ENCODE measurements at regions not wholly inside any gene's neighbourhood (a gene's known extent, or its start where the extent isn't known, plus 50 kb on each side); places are given as distances from the start of the nearest gene placed in this dataset.

GRCh38 chr2:4868466-4868865, 823.7 kb upstream of the SOX11 start:
- Mint-ChIP-seq H3K4me1 (peaks cover 4% of the 10 kb centered on the region), H3K27ac (ENCODE audit: unreplicated experiment) (no peak overlapping the region), H3K4me3 (no peak overlapping the region), H3K36me3 (ENCODE audit: low read depth) (no peaks in the 10 kb centered on the region), H3K9me3 (no peaks in the 10 kb centered on the region), H3K27me3 (ENCODE audit: low read depth) (no peaks in the 10 kb centered on the region)
- no peak for TF ChIP-seq CTCF (conservative IDR thresholded peaks at IDR 0.05)
- DNase-seq (ENCODE audit: low read depth, low spot score), result no peak

- TF ChIP-seq CTCF (conservative IDR thresholded peaks at IDR 0.05), result no peak
- Mint-ChIP-seq H3K9me3 (peaks cover 1% of the 10 kb centered on the region), H3K27me3 (ENCODE audit: low read depth) (no peaks in the 10 kb centered on the region), H3K36me3 (ENCODE audit: low read depth) (no peaks in the 10 kb centered on the region), H3K4me3 (no peak overlapping the region), H3K27ac (ENCODE audit: unreplicated experiment) (no peak overlapping the region), H3K4me1 (peaks cover 11% of the 10 kb centered on the region)
- DNase-seq (ENCODE audit: low read depth, low spot score), result no peak
Observed at GRCh38 chr2:4869154-4869553, 823.0 kb upstream of the SOX11 start.

GRCh38 chr2:4873364-4873763, 818.8 kb upstream of the SOX11 start:
- TF ChIP-seq CTCF (conservative IDR thresholded peaks at IDR 0.05), result no peak
- H3K9me3 Mint-ChIP-seq, result peaks cover 3% of the 10 kb centered on the region
- H3K36me3 Mint-ChIP-seq (ENCODE audit: low read depth), result no peaks in the 10 kb centered on the region
- peak overlapping the region; percentile 58 for H3K27ac Mint-ChIP-seq (ENCODE audit: unreplicated experiment)
- H3K4me3 Mint-ChIP-seq, result peak overlapping the region; percentile 6
- no peak for DNase-seq (ENCODE audit: low read depth, low spot score)
- H3K27me3 Mint-ChIP-seq (ENCODE audit: low read depth), result no peaks in the 10 kb centered on the region
- H3K4me1 Mint-ChIP-seq, result peaks cover 18% of the 10 kb centered on the region

- no peaks in the 10 kb centered on the region for H3K27me3 Mint-ChIP-seq (ENCODE audit: low read depth)
- DNase-seq (ENCODE audit: low read depth, low spot score), result no peak
- no peaks in the 10 kb centered on the region for H3K36me3 Mint-ChIP-seq (ENCODE audit: low read depth)
- TF ChIP-seq CTCF (conservative IDR thresholded peaks at IDR 0.05), result no peak
- peaks cover 18% of the 10 kb centered on the region for H3K4me1 Mint-ChIP-seq
- peaks cover 3% of the 10 kb centered on the region for H3K9me3 Mint-ChIP-seq
- peak overlapping the region; percentile 7 for H3K4me3 Mint-ChIP-seq
- peak overlapping the region; percentile 58 for H3K27ac Mint-ChIP-seq (ENCODE audit: unreplicated experiment)
Observed at GRCh38 chr2:4873876-4874593, 818.1 kb upstream of the SOX11 start.

GRCh38 chr2:4882421-4882820, 809.8 kb upstream of the SOX11 start:
- H3K27ac Mint-ChIP-seq (ENCODE audit: unreplicated experiment), result no peak overlapping the region
- H3K27me3 Mint-ChIP-seq (ENCODE audit: low read depth), result no peaks in the 10 kb centered on the region
- H3K4me1 Mint-ChIP-seq, result no peaks in the 10 kb centered on the region
- no peak for TF ChIP-seq CTCF (conservative IDR thresholded peaks at IDR 0.05)
- no peaks in the 10 kb centered on the region for H3K36me3 Mint-ChIP-seq (ENCODE audit: low read depth)
- no peak overlapping the region for H3K4me3 Mint-ChIP-seq
- no peak for DNase-seq (ENCODE audit: low read depth, low spot score)
- H3K9me3 Mint-ChIP-seq, result peaks cover 6% of the 10 kb centered on the region

Measured in neural crest cell (in vitro differentiated cells).